Brain pericyte (primary cell): ENCODE measurements at regions not wholly inside any gene's neighbourhood (a gene's known extent, or its start where the extent isn't known, plus 50 kb on each side); places are given as distances from the start of the nearest gene placed in this dataset.

Experiments
- DNase-seq: peaks from one replicate; pipeline ENCODE4 v3.0.0-alpha.2; 2012; ENCODE audit warnings: low read depth, low spot score

GRCh38 chr2:510839-511238, 166.4 kb downstream of the TMEM18 start:
- no peak for DNase-seq

GRCh38 chr2:509888-510287, 167.3 kb downstream of the TMEM18 start:
- DNase-seq = no peak

GRCh38 chr2:508121-508520, 169.1 kb downstream of the TMEM18 start:
- DNase-seq = no peak

GRCh38 chr2:506866-507265, 170.3 kb downstream of the TMEM18 start:
- no peak for DNase-seq

GRCh38 chr2:506451-506850, 170.8 kb downstream of the TMEM18 start:
- no peak for DNase-seq

GRCh38 chr2:505941-506340, 171.3 kb downstream of the TMEM18 start:
- no peak for DNase-seq

GRCh38 chr2:503288-503999, 173.8 kb downstream of the TMEM18 start:
- no peak for DNase-seq

- DNase-seq = no peak
Measured at GRCh38 chr2:502831-503230, 174.4 kb downstream of the TMEM18 start.

- DNase-seq = no peak
Measured at GRCh38 chr2:501667-502066, 175.5 kb downstream of the TMEM18 start.

- DNase-seq = no peak
Measured at GRCh38 chr2:501130-501529, 176.1 kb downstream of the TMEM18 start.

GRCh38 chr2:499726-500125, 177.5 kb downstream of the TMEM18 start:
- no peak for DNase-seq

- no peak for DNase-seq
Measured at GRCh38 chr2:498493-499178, 178.6 kb downstream of the TMEM18 start.

GRCh38 chr2:497770-498492, 179.3 kb downstream of the TMEM18 start:
- no peak for DNase-seq

- no peak for DNase-seq
Measured at GRCh38 chr2:496729-497128, 180.5 kb downstream of the TMEM18 start.

GRCh38 chr2:495745-496275, 181.4 kb downstream of the TMEM18 start:
- DNase-seq = no peak

GRCh38 chr2:494853-495252, 182.4 kb downstream of the TMEM18 start:
- no peak for DNase-seq

- DNase-seq = no peak
Measured at GRCh38 chr2:493228-493627, 184.0 kb downstream of the TMEM18 start.

- no peak for DNase-seq
Measured at GRCh38 chr2:492178-492577, 185.0 kb downstream of the TMEM18 start.

GRCh38 chr2:489838-490237, 187.4 kb downstream of the TMEM18 start:
- no peak for DNase-seq

- DNase-seq = no peak
Measured at GRCh38 chr2:489084-489483, 188.1 kb downstream of the TMEM18 start.

GRCh38 chr2:487186-488079, 189.8 kb downstream of the TMEM18 start:
- DNase-seq = no peak
